HepG2 (cell line): ENCODE measurements at regions not wholly inside any gene's neighbourhood (a gene's known extent, or its start where the extent isn't known, plus 50 kb on each side); places are given as distances from the start of the nearest gene placed in this dataset.
"Not testable (repeated sequence)": the region's sequence is repeated elsewhere in the genome, so short reads cannot be mapped to it uniquely, and the experiment has no call there.

Experiments used
- CEBPB ChIP-seq: IDR thresholded peaks from 2 replicates; pipeline ENCODE4 v1.6.1; 2011; ENCODE audit warnings: low read depth, low read length, improper control_type of control experiment, borderline replicate concordance
- CTCF ChIP-seq: sonication (generic); formaldehyde crosslinking; IDR thresholded peaks from 2 replicates; pipeline ENCODE4 v1.5.0; 2020; ENCODE audit warnings: mild to moderate bottlenecking, missing genetic modification reagents, moderate library complexity
- FOSL2 ChIP-seq: sonication (generic); formaldehyde crosslinking; IDR thresholded peaks from 2 replicates; pipeline ENCODE4 v1.4.0; 2020; ENCODE audit warnings: missing genetic modification reagents
- IKZF1 ChIP-seq: fragments of 450-650 bp; IDR thresholded peaks from 2 replicates; pipeline ENCODE4 v1.7.1; 2016
- KDM2A ChIP-seq: sonication (generic); formaldehyde crosslinking; IDR thresholded peaks from 2 replicates; pipeline ENCODE4 v1.4.0; 2020; ENCODE audit warnings: low read depth, missing genetic modification reagents, borderline replicate concordance
- MYNN ChIP-seq: sonication (generic); formaldehyde crosslinking; IDR thresholded peaks from 2 replicates; pipeline ENCODE4 v1.4.0; 2020; ENCODE audit warnings: mild to moderate bottlenecking, low read depth, missing genetic modification reagents
- NFE2L1 ChIP-seq: sonication (generic); formaldehyde crosslinking; IDR thresholded peaks from 2 replicates; pipeline ENCODE4 v1.4.0; 2020; ENCODE audit warnings: missing genetic modification reagents, mild to moderate bottlenecking, borderline replicate concordance
- PHB2 ChIP-seq: fragments of 450-650 bp; IDR thresholded peaks from 2 replicates; pipeline ENCODE4 v1.6.1; 2018; ENCODE audit not compliant: partially characterized antibody
- SOX13 ChIP-seq, 3 experiments: fragments of 450-650 bp in 1 of 3; sonication (generic) in 1 of 3; formaldehyde crosslinking in 1 of 3; IDR thresholded peaks in 2 of 3; conservative IDR thresholded peaks in 1 of 3; 2 replicates each; pipeline versions ENCODE4 v1.5.0 to v1.6.1; 2016 to 2020; ENCODE audit warnings: antibody characterized with exemption in 1 of 3, mild to moderate bottlenecking in 1 of 3, missing compliant biosample characterization in 1 of 3, missing genetic modification reagents in 1 of 3, moderate library complexity in 1 of 3
- ZNF282 ChIP-seq: fragments of 450-650 bp; IDR thresholded peaks from 2 replicates; pipeline ENCODE4 v1.6.1; 2018; ENCODE audit not compliant: partially characterized antibody
- ZNF512 ChIP-seq: sonication (generic); formaldehyde crosslinking; IDR thresholded peaks from 2 replicates; pipeline ENCODE4 v1.4.0; 2020; ENCODE audit warnings: mild to moderate bottlenecking, missing genetic modification reagents

GRCh38 chr12:89764164-89764563, 55.5 kb upstream of the ATP2B1 start:
- not testable (repeated sequence) for TF ChIP-seq SOX13 (IDR thresholded peaks at IDR 0.05); SOX13 (CRISPR knock-in tag; conservative IDR thresholded peaks at IDR 0.05 in 1 of 2, IDR thresholded peaks at IDR 0.05 in 1 of 2); ZNF282; MYNN (CRISPR knock-in tag); CEBPB; PHB2; CTCF (CRISPR knock-in tag); ZNF512; NFE2L1 (CRISPR knock-in tag); IKZF1; FOSL2 (CRISPR knock-in tag); KDM2A (CRISPR knock-in tag)
